Parathyroid adenoma (tissue), 2 donors: ENCODE measurements at regions not wholly inside any gene's neighbourhood (a gene's known extent, or its start where the extent isn't known, plus 50 kb on each side); places are given as distances from the start of the nearest gene placed in this dataset.
A peak's percentile ranks its signal among the peaks of the same experiment; 100 is the strongest.

Experiments
- H2AFZ ChIP-seq: fragments of 300-600 bp; sonication (generic); one replicate; pipeline ENCODE4 v1.7.0; 2017; ENCODE audit warnings: antibody characterized with exemption, mild to moderate bottlenecking
- H3K27ac ChIP-seq: fragments of 300-600 bp; sonication (generic); one replicate; pipeline ENCODE4 v1.7.0; 2017
- H3K27me3 ChIP-seq: fragments of 300-600 bp; sonication (generic); one replicate; pipeline ENCODE4 v1.7.0; 2017; ENCODE audit warnings: low read length; ENCODE audit not compliant: control insufficient read depth, insufficient read depth
- H3K36me3 ChIP-seq: fragments of 300-600 bp; sonication (generic); one replicate; pipeline ENCODE4 v1.7.0; 2017; ENCODE audit warnings: low read length; ENCODE audit not compliant: control insufficient read depth, insufficient read depth
- H3K4me1 ChIP-seq: fragments of 300-600 bp; sonication (generic); one replicate; pipeline ENCODE4 v1.7.0; 2017; ENCODE audit warnings: control low read depth
- H3K4me2 ChIP-seq: fragments of 300-600 bp; sonication (generic); one replicate; pipeline ENCODE4 v1.7.0; 2017; ENCODE audit warnings: low read length
- H3K4me3 ChIP-seq: fragments of 300-600 bp; sonication (generic); one replicate; pipeline ENCODE4 v1.7.0; 2017; ENCODE audit warnings: low read depth, low read length
- H3K79me2 ChIP-seq: fragments of 300-600 bp; sonication (generic); one replicate; pipeline ENCODE4 v1.7.0; 2017; ENCODE audit warnings: control low read depth
- H3K9ac ChIP-seq: fragments of 300-600 bp; sonication (generic); one replicate; pipeline ENCODE4 v1.7.0; 2017; ENCODE audit warnings: mild to moderate bottlenecking
- H3K9me3 ChIP-seq: fragments of 300-600 bp; sonication (generic); one replicate; pipeline ENCODE4 v1.7.0; 2017; ENCODE audit warnings: low read length; ENCODE audit not compliant: control insufficient read depth
- CTCF ChIP-seq: fragments of 300-600 bp; sonication (generic); IDR thresholded peaks from one replicate; pipeline ENCODE4 v1.7.0; 2017; ENCODE audit warnings: antibody characterized with exemption, mild to moderate bottlenecking
- donor health status: primary hyperparathyroidism.

- Histone ChIP-seq H3K27ac (no peak overlapping the region), H2AFZ (peak overlapping the region; percentile 34), H3K4me2 (no peak overlapping the region), H3K27me3 (no peaks in the 10 kb centered on the region), H3K9ac (no peak overlapping the region), H3K36me3 (no peaks in the 10 kb centered on the region), H3K79me2 (no peaks in the 10 kb centered on the region), H3K9me3 (no peaks in the 10 kb centered on the region), H3K4me1 (peaks cover 15% of the 10 kb centered on the region), H3K4me3 (no peak overlapping the region)
- no peak for TF ChIP-seq CTCF
These were observed 127.6 kb upstream of the BTBD3 start for GRCh38 chr20:11790046-11790445.

DNA sequence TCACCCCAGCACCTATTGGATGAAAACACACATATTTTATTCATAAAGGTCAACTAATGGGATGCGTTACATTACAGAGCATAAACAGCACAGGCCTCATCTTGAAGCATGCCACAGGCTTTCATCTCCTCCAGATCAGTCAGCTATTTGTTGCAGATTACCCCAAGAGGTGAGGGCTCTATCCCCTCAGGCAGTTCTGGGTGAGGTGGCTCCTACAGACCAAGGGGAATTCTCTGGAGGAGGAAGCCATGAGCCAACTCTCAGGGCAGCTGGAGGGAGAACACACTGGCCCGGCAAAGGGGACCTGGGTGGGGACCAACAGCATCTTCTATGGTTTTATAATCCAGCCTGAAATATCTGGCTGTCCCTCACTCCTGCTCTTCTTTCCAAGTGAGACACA is 126.4 kb upstream of the BTBD3 start:
- Histone ChIP-seq H3K9me3 (no peaks in the 10 kb centered on the region), H3K27ac (no peak overlapping the region), H3K4me3 (no peak overlapping the region), H3K27me3 (no peaks in the 10 kb centered on the region), H3K36me3 (no peaks in the 10 kb centered on the region), H2AFZ (no peak overlapping the region), H3K4me1 (peaks cover 15% of the 10 kb centered on the region), H3K79me2 (no peaks in the 10 kb centered on the region), H3K4me2 (no peak overlapping the region), H3K9ac (no peak overlapping the region)
- no peak for TF ChIP-seq CTCF

GRCh38 chr20:11791835-11792567 is 125.7 kb upstream of the BTBD3 start:
- Histone ChIP-seq H3K4me1 (peaks cover 15% of the 10 kb centered on the region), H3K36me3 (no peaks in the 10 kb centered on the region), H3K4me3 (no peak overlapping the region), H3K4me2 (no peak overlapping the region), H3K9ac (no peak overlapping the region), H3K27ac (peak overlapping the region; percentile 26), H3K9me3 (no peaks in the 10 kb centered on the region), H3K79me2 (no peaks in the 10 kb centered on the region), H2AFZ (peak overlapping the region; percentile 18), H3K27me3 (no peaks in the 10 kb centered on the region)
- no peak for TF ChIP-seq CTCF

DNA sequence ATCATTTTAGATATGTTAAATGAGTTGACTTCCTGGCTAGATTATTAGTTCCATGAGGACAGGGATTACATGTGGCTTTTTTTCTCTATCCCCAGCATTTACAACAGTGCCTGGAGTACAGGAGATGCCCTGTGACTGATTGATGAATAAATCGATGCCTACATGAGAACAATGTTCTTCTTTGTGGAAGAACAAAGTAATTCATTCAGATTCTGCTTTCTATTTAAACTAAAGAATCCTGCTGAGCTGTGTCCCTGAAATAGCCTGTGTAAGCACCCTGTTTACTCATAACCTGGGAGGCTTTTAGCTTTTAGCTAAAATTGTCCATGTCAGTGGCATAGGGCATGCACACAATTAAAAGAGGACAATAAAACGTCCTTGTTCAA is 125.1 kb upstream of the BTBD3 start:
- Histone ChIP-seq H3K4me3 (no peak overlapping the region), H3K27ac (peak overlapping the region; percentile 26), H3K4me2 (no peak overlapping the region), H3K79me2 (no peaks in the 10 kb centered on the region), H3K4me1 (peaks cover 15% of the 10 kb centered on the region), H3K27me3 (no peaks in the 10 kb centered on the region), H3K9ac (no peak overlapping the region), H3K9me3 (no peaks in the 10 kb centered on the region), H2AFZ (peak overlapping the region; percentile 18), H3K36me3 (no peaks in the 10 kb centered on the region)
- TF ChIP-seq CTCF = no peak

DNA sequence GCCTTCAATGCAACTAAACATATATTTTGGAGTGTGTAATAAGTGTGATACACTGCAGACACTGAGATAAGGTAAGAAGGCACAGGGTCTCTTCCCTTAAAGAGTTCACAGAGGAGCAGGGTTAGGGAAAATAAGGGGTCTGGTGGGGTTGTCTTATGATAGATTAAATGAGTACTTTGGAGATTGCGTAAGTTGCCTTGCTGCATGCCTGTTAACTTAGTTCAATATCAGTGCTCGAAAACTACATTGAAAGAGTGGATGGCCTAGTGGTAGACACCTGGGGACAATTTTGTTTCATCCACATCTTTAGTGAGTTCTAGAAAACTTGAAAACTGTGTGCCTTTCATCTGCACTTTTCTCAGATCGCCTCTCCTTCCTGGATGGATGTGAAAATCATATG is 123.2 kb upstream of the BTBD3 start:
- TF ChIP-seq CTCF = no peak
- Histone ChIP-seq H2AFZ (no peak overlapping the region), H3K27ac (no peak overlapping the region), H3K9me3 (no peaks in the 10 kb centered on the region), H3K4me1 (peaks cover 23% of the 10 kb centered on the region), H3K27me3 (no peaks in the 10 kb centered on the region), H3K4me3 (no peak overlapping the region), H3K79me2 (no peaks in the 10 kb centered on the region), H3K9ac (no peak overlapping the region), H3K36me3 (no peaks in the 10 kb centered on the region), H3K4me2 (no peak overlapping the region)
